ENCODE measurements at regions not wholly inside any gene's neighbourhood (a gene's known extent, or its start where the extent isn't known, plus 50 kb on each side); places are given as distances from the start of the nearest gene placed in this dataset.

DNA sequence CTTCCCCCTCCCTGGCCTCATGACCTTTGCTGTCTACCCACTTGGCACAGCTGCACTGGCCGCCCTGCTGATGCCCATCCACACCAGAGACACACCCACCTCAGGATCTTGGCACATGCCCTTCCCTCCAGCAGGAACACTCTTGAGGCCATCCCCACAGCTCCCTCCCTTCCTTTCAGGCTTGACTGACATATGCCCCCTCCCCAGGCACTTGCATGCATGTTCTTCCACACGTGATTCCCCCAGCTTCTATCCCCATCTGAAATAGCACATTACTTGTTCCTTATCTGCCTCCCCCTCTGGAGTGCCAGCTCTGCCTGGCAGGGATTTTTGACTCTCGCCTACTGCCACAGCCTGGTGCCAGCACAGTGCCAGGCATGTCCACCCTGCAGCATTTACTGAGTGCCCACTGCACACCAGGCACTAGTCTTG is 98.5 kb upstream of the SLC25A33 start:
- no peak for TF ChIP-seq EZH2phosphoT487 (IDR thresholded peaks at IDR 0.05; ENCODE audit: borderline replicate concordance)
- TF ChIP-seq, protein P1, sequence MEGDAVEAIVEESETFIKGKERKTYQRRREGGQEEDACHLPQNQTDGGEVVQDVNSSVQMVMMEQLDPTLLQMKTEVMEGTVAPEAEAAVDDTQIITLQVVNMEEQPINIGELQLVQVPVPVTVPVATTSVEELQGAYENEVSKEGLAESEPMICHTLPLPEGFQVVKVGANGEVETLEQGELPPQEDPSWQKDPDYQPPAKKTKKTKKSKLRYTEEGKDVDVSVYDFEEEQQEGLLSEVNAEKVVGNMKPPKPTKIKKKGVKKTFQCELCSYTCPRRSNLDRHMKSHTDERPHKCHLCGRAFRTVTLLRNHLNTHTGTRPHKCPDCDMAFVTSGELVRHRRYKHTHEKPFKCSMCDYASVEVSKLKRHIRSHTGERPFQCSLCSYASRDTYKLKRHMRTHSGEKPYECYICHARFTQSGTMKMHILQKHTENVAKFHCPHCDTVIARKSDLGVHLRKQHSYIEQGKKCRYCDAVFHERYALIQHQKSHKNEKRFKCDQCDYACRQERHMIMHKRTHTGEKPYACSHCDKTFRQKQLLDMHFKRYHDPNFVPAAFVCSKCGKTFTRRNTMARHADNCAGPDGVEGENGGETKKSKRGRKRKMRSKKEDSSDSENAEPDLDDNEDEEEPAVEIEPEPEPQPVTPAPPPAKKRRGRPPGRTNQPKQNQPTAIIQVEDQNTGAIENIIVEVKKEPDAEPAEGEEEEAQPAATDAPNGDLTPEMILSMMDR (conservative IDR thresholded peaks at IDR 0.05; ENCODE audit: low read length) = no peak
- Histone ChIP-seq H3K36me3 (ENCODE audit: insufficient read depth, low read length) (no peaks in the 10 kb centered on the region), H3K4me1 (ENCODE audit: insufficient read depth, low read length, poor library complexity, severe bottlenecking) (peaks cover 23% of the 10 kb centered on the region), H3F3A (ENCODE audit: low read depth) (no peaks in the 10 kb centered on the region), H3K4me3 (ENCODE audit: low read length, poor library complexity, severe bottlenecking) (no peak overlapping the region), H3K9ac (ENCODE audit: low read depth, low read length, poor library complexity, severe bottlenecking) (no peak overlapping the region), H2AFZ (ENCODE audit: low read length) (no peak overlapping the region), H3K4me2 (ENCODE audit: low read depth, low read length, poor library complexity, severe bottlenecking) (no peak overlapping the region), H3K27me3 (ENCODE audit: insufficient read depth, low read length, poor library complexity, severe bottlenecking) (no peaks in the 10 kb centered on the region), H3K9me2 (replicated peaks; ENCODE audit: low read depth, low read length) (no peaks in the 10 kb centered on the region), H4K20me1 (ENCODE audit: insufficient read depth, low read length, poor library complexity, severe bottlenecking) (no peaks in the 10 kb centered on the region), H3K9me3 (ENCODE audit: insufficient read depth, low read depth, low read length) (no peaks in the 10 kb centered on the region), H3K79me2 (ENCODE audit: insufficient read depth, low read length) (no peaks in the 10 kb centered on the region)

DNA sequence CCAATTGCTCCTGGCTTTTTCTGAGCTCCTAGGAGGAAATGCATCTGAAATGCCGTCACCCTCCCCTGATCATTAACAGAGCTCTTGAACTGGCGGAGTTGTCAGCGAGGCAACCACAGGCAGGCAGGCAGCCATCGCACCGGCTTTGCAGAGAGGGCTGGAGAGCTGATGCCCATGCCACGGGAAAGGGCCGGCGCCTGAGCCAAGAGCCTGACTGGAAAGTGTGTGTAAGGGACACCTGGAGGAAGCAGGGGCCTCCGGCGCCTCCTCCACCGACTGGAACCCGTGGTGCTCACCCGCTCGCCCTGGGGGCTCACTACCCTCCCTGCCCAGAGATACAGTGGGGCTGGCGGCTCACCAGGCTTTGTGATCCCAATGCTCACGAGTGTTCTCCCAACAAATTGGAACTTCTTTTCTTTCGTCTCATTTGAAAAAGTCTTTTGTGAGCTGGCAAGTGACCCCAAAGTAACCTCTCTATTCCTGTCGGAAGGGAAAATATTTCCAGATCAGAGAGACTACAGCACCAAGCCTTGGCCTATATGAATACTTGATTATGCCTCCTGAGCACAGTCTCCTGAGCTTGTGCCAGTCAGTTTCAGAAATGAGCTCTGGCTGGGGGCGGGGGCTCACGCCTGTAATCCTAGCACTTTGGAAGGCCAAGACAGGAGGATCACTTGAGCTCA is 97.7 kb upstream of the SLC25A33 start:
- Histone ChIP-seq H3K27me3 (ENCODE audit: insufficient read depth, low read length, poor library complexity, severe bottlenecking) (no peaks in the 10 kb centered on the region), H3K9me3 (ENCODE audit: insufficient read depth, low read depth, low read length) (no peaks in the 10 kb centered on the region), H3K4me1 (ENCODE audit: insufficient read depth, low read length, poor library complexity, severe bottlenecking) (peaks cover 23% of the 10 kb centered on the region), H3K9me2 (replicated peaks; ENCODE audit: low read depth, low read length) (no peaks in the 10 kb centered on the region), H3K4me3 (ENCODE audit: low read length, poor library complexity, severe bottlenecking) (no peak overlapping the region), H3K36me3 (ENCODE audit: insufficient read depth, low read length) (no peaks in the 10 kb centered on the region), H3K79me2 (ENCODE audit: insufficient read depth, low read length) (no peaks in the 10 kb centered on the region), H3F3A (ENCODE audit: low read depth) (no peaks in the 10 kb centered on the region), H4K20me1 (ENCODE audit: insufficient read depth, low read length, poor library complexity, severe bottlenecking) (no peaks in the 10 kb centered on the region), H2AFZ (ENCODE audit: low read length) (no peak overlapping the region), H3K4me2 (ENCODE audit: low read depth, low read length, poor library complexity, severe bottlenecking) (no peak overlapping the region), H3K9ac (ENCODE audit: low read depth, low read length, poor library complexity, severe bottlenecking) (no peak overlapping the region)
- TF ChIP-seq, protein P1 (conservative IDR thresholded peaks at IDR 0.05; ENCODE audit: low read length) = no peak
- TF ChIP-seq EZH2phosphoT487 (IDR thresholded peaks at IDR 0.05; ENCODE audit: borderline replicate concordance) = no peak

GRCh38 chr1:9442278-9442846 is 96.9 kb upstream of the SLC25A33 start:
- Histone ChIP-seq H3K79me2 (ENCODE audit: insufficient read depth, low read length) (no peaks in the 10 kb centered on the region), H3K9me2 (replicated peaks; ENCODE audit: low read depth, low read length) (no peaks in the 10 kb centered on the region), H3K4me1 (ENCODE audit: insufficient read depth, low read length, poor library complexity, severe bottlenecking) (peaks cover 21% of the 10 kb centered on the region), H3K36me3 (ENCODE audit: insufficient read depth, low read length) (no peaks in the 10 kb centered on the region), H3K27me3 (ENCODE audit: insufficient read depth, low read length, poor library complexity, severe bottlenecking) (no peaks in the 10 kb centered on the region), H4K20me1 (ENCODE audit: insufficient read depth, low read length, poor library complexity, severe bottlenecking) (no peaks in the 10 kb centered on the region), H3K9ac (ENCODE audit: low read depth, low read length, poor library complexity, severe bottlenecking) (no peak overlapping the region), H3K4me3 (ENCODE audit: low read length, poor library complexity, severe bottlenecking) (no peak overlapping the region), H3K9me3 (ENCODE audit: insufficient read depth, low read depth, low read length) (no peaks in the 10 kb centered on the region), H3K4me2 (ENCODE audit: low read depth, low read length, poor library complexity, severe bottlenecking) (no peak overlapping the region), H3F3A (ENCODE audit: low read depth) (no peaks in the 10 kb centered on the region), H2AFZ (ENCODE audit: low read length) (no peak overlapping the region)
- TF ChIP-seq, protein P1 (conservative IDR thresholded peaks at IDR 0.05; ENCODE audit: low read length) = no peak
- no peak for TF ChIP-seq EZH2phosphoT487 (IDR thresholded peaks at IDR 0.05; ENCODE audit: borderline replicate concordance)
